Loucy (cell line): ENCODE measurements at regions not wholly inside any gene's neighbourhood (a gene's known extent, or its start where the extent isn't known, plus 50 kb on each side); places are given as distances from the start of the nearest gene placed in this dataset.

Source experiments
- EZH2phosphoT487 ChIP-seq: fragments of 200-600 bp; IDR thresholded peaks from 2 replicates; pipeline ENCODE4 v1.6.1; 2018; ENCODE audit warnings: antibody characterized with exemption, mild to moderate bottlenecking, moderate library complexity, borderline replicate concordance
- TF ChIP-seq, protein P1 (sequence below): fragments of 200-600 bp; sonication (generic); conservative IDR thresholded peaks from 2 replicates; pipeline ENCODE4 v1.5.1; 2014; ENCODE audit warnings: mild to moderate bottlenecking, antibody characterized with exemption, low read length

DNA sequence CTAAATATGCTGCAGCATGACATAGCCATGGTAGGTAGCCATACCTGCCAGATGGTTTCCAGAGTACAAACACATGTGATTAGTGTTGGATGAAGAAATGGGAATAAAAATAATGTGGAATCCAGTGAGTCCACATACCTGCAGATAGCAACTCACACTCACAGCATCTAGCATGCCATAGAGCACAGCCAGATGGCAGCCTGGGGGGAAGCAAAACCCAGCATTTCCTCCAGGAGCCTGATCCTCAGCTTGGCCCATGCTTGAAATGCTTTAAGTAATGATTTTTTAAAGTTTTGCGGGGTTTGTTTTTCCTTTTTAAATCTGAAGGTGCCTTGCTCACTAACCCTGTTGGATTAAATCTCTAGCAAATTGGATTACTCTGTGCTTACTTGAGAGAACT is 535.1 kb downstream of the STK39 start:
- TF ChIP-seq, protein P1, sequence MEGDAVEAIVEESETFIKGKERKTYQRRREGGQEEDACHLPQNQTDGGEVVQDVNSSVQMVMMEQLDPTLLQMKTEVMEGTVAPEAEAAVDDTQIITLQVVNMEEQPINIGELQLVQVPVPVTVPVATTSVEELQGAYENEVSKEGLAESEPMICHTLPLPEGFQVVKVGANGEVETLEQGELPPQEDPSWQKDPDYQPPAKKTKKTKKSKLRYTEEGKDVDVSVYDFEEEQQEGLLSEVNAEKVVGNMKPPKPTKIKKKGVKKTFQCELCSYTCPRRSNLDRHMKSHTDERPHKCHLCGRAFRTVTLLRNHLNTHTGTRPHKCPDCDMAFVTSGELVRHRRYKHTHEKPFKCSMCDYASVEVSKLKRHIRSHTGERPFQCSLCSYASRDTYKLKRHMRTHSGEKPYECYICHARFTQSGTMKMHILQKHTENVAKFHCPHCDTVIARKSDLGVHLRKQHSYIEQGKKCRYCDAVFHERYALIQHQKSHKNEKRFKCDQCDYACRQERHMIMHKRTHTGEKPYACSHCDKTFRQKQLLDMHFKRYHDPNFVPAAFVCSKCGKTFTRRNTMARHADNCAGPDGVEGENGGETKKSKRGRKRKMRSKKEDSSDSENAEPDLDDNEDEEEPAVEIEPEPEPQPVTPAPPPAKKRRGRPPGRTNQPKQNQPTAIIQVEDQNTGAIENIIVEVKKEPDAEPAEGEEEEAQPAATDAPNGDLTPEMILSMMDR: no peak
- no peak for TF ChIP-seq EZH2phosphoT487
